ENCODE measurements at regions not wholly inside any gene's neighbourhood (a gene's known extent, or its start where the extent isn't known, plus 50 kb on each side); places are given as distances from the start of the nearest gene placed in this dataset.
"Not testable (repeated sequence)": the region's sequence is repeated elsewhere in the genome, so short reads cannot be mapped to it uniquely, and the experiment has no call there.

DNA sequence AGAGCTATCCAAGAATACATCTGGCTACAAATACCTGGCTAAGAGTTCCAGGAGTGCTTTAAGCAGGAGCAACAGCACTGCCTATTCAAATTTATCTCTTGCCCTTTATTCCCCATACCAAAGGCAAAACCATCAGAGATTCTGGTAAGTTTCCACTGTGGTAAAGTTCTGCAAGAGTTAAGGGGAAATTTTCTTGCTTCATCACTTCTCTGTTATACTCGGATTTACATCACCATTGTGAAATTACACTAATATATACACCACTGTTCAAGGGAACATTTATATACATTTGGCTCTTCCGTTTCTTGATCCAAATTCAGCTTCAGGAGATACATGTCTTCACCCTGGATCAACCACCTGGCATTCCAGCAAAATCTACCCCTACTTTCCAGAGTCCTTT, 70.8 kb upstream of the PTPN13 start:
- no peak for DNase-seq (ENCODE audit: low spot score)

- DNase-seq (ENCODE audit: low spot score): not testable (repeated sequence)
Measured at GRCh38 chr4:86527713-86528112, 66.4 kb upstream of the PTPN13 start.

DNA sequence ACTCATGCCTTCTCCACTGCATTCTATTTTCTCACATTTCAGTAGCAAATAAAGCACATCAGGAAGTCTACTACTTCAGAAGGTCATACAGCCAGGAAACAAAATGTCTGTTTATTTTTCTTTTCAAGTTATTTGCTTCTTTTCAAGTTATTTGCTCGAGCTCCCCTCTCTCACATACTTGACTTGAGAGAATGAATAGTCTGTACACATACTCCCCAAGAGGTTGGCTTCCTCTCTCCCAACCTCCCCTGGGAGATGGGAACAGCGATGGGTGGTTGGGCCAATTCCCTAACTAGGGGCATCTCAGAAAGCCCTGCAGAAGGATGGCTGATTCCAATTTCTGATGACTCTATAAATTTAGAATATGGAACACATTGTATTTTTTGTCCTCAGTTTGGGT, 64.7 kb upstream of the PTPN13 start:
- DNase-seq (ENCODE audit: low spot score): no peak

DNA sequence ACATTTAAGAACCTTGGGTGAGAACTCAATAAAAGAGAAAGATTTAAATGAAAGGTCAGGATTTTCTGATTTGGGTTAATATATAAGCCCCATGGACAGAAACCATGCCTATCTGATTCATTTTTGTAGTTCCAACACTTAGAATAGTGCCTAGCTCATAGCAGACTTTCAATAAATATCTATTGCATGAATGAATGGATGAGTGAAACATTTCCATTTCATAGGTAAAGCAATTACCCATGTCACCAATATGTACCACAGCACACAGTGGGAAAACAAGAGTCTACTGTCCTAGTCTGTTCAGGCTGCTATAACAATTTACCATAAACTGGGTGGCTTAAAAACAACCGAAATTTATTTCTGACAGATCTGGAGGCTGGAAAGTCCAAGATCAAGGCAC, 63.9 kb upstream of the PTPN13 start:
- DNase-seq (ENCODE audit: low spot score): no peak

- no peak for DNase-seq (ENCODE audit: low spot score)
Measured at GRCh38 chr4:86531440-86531839, 62.7 kb upstream of the PTPN13 start.

GRCh38 chr4:86532851-86533250, 61.3 kb upstream of the PTPN13 start:
- DNase-seq (ENCODE audit: low spot score): no peak

- DNase-seq (ENCODE audit: low spot score): no peak
Measured at GRCh38 chr4:86536151-86536550, 58.0 kb upstream of the PTPN13 start.

DNA sequence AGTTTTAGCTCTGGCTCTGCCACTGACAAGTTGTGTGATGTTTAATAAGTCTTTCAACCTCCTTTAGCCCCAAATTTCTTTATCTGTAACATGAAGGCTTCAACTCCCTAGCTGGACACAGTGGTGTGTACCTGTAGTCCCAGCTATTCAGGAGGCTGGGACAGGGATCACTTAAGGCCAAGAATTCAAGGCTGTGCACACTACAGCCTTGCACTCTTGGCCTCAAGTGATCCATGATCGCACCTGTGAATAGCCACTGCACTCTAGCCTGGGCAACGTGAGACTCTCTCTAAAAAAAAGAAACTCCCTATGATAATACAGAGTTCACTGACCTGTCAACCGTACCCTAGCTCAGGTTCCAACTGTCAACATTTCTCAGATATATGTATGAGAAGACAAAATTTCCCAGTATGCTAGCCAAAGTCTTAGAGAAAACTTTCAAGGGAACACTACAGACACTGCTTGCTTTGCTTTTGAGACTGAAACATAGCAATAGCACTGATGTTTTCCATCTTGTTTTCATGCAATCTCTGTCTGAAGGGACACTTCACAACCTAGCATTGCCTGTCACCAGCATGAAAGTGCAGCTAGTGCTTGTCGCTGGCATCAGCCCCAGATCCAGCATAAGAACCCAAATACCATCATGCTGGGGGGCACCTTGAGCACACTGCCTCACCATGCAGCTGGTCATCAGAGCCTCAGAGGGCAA, 51.6 kb upstream of the PTPN13 start:
- DNase-seq (ENCODE audit: low spot score): no peak

DNA sequence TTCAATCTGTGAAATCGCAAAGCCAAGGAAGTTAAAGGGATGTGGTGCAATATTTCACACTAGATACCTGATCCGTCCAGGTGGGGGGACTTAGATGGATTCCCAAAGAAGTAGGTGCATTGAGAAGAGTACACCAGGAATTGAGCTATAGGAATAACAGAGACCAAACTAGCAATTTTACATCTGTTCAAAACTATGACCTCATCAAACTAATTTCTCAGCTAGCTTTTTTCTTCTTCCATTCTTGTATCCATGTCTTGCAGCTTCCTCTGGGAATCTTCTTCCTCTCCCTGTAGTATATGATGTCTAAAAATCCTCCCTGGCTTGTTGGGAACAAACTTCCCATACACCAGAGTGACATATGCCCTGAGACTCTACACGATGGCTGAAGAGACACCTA, 51.0 kb upstream of the PTPN13 start:
- no peak for DNase-seq (ENCODE audit: low spot score)

DNA sequence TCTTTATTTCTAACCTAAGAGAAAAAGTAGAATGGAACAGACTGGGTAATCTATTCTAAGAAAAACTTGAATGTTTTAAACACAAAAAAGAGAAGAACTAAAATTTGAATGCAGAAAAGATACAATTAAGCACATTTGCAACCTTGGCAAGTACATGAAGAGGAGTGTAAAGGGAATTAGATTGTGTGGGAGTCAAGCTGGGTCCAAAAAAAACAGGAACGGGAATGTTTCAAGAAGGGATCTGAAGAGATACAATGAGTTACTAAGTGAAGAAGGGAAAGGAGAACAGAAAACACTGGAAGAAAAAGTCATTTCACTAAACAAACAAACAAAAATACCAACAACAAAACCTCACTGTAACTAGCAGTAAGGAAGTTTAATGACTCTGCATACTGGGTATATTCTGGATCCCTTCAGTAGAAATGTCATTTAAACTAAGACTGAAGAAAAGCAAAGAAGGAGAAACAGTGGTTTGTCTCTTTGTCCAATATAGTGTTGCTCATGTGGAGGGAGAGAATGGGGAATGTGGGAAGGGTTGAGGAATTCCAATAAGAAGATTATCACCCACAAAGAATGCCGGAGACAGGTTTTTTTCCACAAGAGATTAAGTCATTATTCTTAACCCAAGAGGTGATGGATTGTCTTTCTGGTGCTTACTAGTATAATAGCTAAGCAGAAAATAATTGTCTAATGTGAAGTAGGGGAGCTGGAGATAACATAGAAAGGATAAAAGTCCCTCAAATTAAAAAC, 50.4 kb upstream of the PTPN13 start:
- no peak for DNase-seq (ENCODE audit: low spot score)

GRCh38 chr4:86544310-86544966, 49.7 kb upstream of the PTPN13 start:
- no peak for DNase-seq (ENCODE audit: low spot score)
